Renal cortical epithelial cell (primary cell): ENCODE measurements at regions not wholly inside any gene's neighbourhood (a gene's known extent, or its start where the extent isn't known, plus 50 kb on each side); places are given as distances from the start of the nearest gene placed in this dataset.

Experiments
- DNase-seq: peaks from one replicate; pipeline ENCODE4 v3.0.0-alpha.2; 2011; ENCODE audit warnings: low read depth

DNA sequence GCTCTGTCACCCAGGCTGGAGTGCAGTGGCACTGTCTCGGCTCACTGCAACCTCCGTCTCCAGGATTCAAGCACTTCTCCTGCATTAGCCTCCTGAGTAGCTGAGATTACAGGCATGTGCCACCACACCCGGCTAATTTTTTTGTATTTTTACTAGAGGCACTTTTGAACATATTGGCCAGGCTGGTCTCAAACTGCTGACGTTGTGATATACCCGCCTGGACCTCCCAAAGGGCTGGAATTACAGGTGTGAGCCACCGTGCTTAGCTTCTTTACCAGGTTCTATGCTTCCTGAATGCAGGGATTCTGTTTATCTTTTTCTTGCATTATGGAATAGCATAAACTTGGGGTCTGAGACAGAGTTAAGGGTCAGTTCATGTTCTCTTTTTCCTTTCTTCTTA lies 317.9 kb upstream of the RBFOX1 start:
- DNase-seq, result no peak

DNA sequence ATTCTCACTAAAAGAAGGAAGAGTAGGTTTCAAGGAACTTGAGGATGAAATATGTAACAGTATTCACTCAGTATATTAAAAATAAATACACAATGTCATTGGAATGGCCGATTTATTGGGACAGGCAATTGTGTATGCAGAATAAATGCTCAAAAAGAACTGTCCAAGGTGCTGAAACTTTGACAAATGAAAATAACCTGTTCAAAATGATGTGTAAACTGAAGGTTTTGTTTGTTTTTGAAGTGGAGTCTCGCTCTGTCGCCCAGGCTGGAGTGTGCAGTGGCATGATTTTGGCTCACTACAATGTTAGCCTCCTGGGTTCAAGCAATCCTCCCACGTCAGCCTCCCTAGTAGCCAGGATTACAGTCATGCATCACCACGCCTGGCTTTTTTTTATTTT lies 318.7 kb upstream of the RBFOX1 start:
- peak; percentile 1 for DNase-seq

DNA sequence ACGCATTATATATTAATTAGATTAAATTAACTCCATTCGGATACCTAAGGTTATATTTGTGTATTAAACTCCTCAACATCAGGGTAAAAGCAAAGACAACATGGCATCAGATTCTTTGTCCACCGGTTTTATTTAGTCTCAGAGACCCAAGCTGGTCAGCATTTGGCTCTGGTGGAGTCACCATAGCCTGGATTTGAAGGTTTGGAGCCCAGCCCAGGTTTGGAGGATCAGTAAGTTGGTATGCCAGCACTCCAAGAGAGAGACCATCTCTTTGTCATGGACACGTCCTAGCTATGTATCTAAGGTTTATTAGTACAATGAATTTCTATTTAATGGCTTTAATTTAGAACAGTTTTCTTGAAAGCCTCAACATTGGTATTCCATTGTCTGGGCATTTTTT lies 328.4 kb upstream of the RBFOX1 start:
- no peak for DNase-seq

- no peak for DNase-seq
Measured at GRCh38 chr16:6993544-6993943, 339.1 kb upstream of the RBFOX1 start.

DNA sequence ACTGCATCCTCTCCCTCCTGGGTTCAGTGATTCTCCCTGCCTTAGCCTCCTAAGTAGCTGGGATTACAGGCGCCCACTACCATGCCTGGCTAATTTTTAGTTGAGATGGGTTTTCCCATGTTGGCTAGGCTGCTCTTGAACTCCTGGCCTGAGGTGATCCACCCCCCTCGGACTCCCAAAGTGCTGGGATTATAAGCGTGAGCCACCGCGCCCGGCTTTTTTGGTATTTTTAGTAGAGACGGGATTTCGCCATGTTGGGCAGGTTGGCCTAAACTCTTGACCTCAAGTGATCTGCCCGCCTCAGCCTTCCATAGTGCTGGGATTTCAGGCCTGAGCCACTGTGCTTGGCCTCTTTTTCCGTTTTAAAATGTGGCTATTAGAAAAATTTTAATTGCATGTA lies 343.8 kb upstream of the RBFOX1 start:
- DNase-seq, result no peak

- no peak for DNase-seq
Measured at GRCh38 chr16:6977916-6978315, 354.7 kb upstream of the RBFOX1 start.

DNA sequence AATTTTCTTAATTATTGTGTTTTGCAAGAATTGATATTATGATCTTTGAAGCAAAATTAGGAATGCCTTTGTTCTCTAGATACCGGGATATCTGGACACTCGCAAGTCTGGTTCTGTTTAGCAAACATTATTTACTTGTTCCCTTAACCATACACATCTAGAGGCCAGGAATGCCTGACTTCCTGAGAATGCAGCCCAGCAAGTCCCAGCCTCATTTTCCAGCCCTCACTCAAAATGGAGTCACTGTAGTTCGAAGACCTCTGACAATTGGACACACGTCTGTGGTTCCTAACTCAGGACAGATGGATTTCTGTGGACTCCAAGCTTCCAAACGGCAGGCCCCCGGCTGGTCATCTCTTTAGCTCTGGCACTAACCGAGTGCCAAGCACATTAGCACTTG lies 355.4 kb upstream of the RBFOX1 start:
- no peak for DNase-seq

DNA sequence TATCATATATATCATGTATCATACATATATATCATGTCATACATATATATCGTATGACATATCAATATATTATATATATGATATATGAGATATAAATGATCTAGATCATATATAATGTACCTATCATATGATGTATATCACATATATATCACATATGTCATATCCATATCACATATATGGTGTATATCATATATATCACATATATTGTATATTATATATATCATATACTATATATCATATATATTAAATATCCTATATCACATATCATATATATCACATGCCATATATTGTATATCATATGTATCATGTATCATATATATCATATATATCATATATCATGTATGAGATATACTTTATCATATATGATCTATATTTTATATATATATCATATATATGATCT lies 355.9 kb upstream of the RBFOX1 start:
- no peak for DNase-seq

GRCh38 chr16:6970171-6970857 lies 362.3 kb upstream of the RBFOX1 start:
- no peak for DNase-seq

GRCh38 chr16:6969594-6969993 lies 363.1 kb upstream of the RBFOX1 start:
- no peak for DNase-seq

DNA sequence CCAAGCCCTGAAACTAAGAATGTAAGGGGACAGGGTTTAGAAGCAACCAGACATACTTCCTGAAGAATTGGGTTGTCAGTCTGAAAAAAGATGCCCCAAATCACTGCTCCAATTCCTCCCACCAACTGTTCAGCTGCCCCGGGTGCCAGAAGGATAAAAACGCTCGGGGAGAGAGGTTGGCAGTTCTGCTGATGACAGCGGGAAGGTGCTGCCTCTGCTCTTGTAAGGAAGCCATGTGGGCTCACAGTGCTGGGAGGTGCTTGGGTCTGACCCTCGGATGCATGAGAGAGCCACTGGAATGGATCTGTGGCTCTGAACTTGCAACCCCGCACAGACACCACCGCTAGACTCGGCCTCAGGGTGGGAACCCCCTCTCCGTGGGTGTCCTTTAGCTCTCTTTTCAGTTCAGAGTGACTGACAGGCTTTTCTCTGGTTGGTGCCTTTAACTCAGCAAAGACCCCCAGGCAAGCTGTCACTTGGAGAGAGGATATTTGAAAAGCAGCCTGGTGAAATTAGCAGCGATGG lies 364.8 kb upstream of the RBFOX1 start:
- DNase-seq, result no peak

GRCh38 chr16:6966925-6967324 lies 365.7 kb upstream of the RBFOX1 start:
- no peak for DNase-seq

GRCh38 chr16:6964679-6965078 lies 368.0 kb upstream of the RBFOX1 start:
- no peak for DNase-seq

DNA sequence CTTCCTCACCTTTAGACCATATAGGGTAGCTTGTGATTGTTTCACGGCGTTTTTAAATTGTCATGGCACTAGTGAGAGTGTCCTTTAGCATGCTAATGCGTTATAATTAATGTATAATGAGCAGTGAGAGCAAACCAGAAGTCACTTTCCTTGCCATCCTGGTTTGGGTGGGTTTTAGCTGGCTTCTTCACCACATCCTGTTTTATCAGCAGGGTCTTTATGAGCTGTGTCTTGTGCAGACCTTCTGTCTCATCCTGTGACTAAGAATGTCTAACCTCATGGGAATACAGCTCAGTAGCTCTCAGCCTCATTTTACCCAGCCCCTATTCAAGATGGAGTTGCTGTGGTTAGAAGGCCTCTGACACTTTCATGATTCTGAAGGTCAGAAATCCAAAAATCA lies 370.9 kb upstream of the RBFOX1 start:
- no peak for DNase-seq

- no peak for DNase-seq
Measured at GRCh38 chr16:6958184-6958583, 374.5 kb upstream of the RBFOX1 start.

DNA sequence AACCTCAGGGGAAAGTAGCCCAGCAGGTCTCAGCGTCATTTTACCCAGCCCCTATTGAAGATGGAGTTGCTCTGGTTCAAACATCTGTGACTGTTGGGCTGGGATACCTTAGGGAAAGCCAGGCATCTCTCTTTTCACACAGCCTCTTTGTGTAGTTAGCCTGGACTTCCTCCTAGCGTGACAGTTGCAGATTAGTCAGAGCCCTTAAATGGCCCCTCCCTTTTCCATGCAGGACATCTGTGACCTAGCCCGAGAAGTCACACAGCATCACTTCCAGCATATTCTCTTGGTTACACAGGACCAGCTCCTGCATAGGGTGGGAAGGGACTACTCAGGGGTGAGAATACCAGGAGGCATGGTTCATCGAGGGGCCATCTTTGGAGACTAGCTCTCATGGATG lies 375.0 kb upstream of the RBFOX1 start:
- DNase-seq, result no peak

- no peak for DNase-seq
Measured at GRCh38 chr16:6956511-6956910, 376.1 kb upstream of the RBFOX1 start.

DNA sequence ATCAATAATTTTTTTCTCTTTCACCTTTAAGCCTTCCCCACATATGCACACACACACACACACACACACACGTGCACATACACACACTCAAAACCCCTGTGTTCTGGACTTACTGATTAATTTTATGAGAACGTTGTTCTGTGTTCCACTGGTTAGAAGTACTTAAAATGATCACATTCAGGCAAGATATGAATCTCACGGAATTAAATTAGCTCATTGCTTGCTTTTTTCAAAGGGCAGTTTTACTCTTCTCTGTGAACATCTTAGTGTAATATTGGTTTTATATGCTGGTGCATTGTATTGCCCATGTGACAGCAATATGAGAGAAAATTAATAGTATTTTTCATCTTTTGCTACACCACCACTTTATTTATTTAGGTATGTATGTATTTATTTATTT lies 377.3 kb upstream of the RBFOX1 start:
- no peak for DNase-seq

DNA sequence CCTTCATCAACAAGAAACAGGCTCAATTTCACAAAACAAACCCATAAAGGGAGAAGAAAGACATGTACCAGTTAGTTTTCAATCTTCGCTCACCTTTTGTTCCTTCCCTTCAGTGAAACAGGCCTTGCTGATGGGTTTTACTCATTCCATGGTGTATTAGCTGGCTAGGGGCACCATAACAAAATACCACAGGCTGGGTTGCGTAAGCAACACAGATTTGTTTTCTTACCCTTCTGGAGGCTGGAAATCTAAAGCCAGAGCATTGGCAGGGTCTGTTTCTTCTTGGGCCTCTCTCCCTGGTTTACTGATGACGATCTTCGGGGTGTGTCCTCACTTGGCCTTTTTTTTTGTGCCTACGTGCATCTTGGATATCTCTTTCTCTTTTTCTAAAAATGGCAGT lies 383.4 kb upstream of the RBFOX1 start:
- peak; percentile 50 for DNase-seq

DNA sequence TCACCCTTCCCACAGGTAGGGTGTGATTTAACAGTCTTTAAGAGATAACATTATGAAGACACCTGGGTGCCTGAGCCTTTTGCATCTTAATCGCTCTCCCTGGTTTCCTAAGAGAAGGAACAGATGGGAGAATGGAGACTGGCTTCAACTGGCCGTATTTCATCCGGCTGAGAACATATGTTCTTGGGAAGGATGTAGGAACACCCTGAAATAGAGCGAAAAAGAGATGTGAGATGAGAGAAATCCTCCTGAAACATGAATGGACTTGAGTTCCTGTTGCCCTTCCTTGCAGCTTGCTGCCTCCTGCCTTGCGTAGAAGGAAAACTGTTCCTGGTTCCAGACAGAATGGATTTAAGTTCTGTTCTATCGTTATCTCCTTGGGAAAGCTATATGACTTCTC lies 385.4 kb upstream of the RBFOX1 start:
- no peak for DNase-seq

DNA sequence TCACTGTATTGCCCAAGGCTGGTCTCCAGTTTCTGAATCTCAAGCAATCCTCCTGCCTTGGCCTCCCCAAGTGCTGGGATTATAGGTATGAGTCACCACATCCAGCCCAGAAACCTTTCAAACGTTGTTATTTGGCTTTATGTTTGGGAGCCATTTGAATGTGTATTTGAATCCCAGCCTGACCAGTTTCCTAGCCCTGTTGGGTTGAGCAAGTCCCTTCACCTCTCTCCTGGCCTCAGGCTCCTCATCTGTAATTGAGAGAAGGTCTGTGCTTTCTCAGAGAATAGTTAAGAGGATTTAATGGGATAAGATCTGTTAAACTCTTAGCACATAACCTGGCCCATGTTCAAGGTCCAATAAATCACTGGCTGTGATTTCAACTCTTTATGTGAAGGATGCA lies 385.8 kb upstream of the RBFOX1 start:
- DNase-seq, result no peak

GRCh38 chr16:6946106-6946505 lies 386.5 kb upstream of the RBFOX1 start:
- DNase-seq, result no peak

- no peak for DNase-seq
Measured at GRCh38 chr16:6940968-6941367, 391.7 kb upstream of the RBFOX1 start.

- DNase-seq, result no peak
Measured at GRCh38 chr16:6937641-6938040, 395.0 kb upstream of the RBFOX1 start.
